GM18507 (cell line): ENCODE measurements at regions not wholly inside any gene's neighbourhood (a gene's known extent, or its start where the extent isn't known, plus 50 kb on each side); places are given as distances from the start of the nearest gene placed in this dataset.

Experiments used
- DNase-seq: peaks from one replicate; pipeline ENCODE4 v3.0.0; 2011; ENCODE audit warnings: low read depth; ENCODE audit not compliant: insufficient read length; ENCODE audit errors: extremely low spot score
- FAIRE-seq: peaks from 2 replicates; lab custom pipeline; 2011; peaks lifted over from hg19 to GRCh38; lab: Jason Lieb, UNC

GRCh38 chr14:101037021-101037817 lies 133.7 kb upstream of the RTL1 start:
- FAIRE-seq: no peak
- DNase-seq: no peak

- no peak for FAIRE-seq
- DNase-seq: no peak
These were observed 135.7 kb upstream of the RTL1 start for GRCh38 chr14:101039031-101039754.

GRCh38 chr14:101039755-101040138 lies 136.2 kb upstream of the RTL1 start:
- no peak for DNase-seq
- no peak for FAIRE-seq

GRCh38 chr14:101040538-101041442 lies 137.3 kb upstream of the RTL1 start:
- FAIRE-seq (no peak), DNase-seq (no peak)

- DNase-seq (no peak), FAIRE-seq (no peak)
These were observed 140.4 kb upstream of the RTL1 start for GRCh38 chr14:101043891-101044290.

GRCh38 chr14:101044741-101045140 lies 141.2 kb upstream of the RTL1 start:
- DNase-seq (no peak), FAIRE-seq (no peak)

- FAIRE-seq: no peak
- DNase-seq: no peak
These were observed 142.0 kb upstream of the RTL1 start for GRCh38 chr14:101045511-101045910.

GRCh38 chr14:101046071-101046470 lies 142.5 kb upstream of the RTL1 start:
- no peak for FAIRE-seq

GRCh38 chr14:101047326-101047725 lies 143.8 kb upstream of the RTL1 start:
- FAIRE-seq: no peak

More at GRCh38 chr14:101046071-101046470, 142.5 kb upstream of the RTL1 start:
- no peak for DNase-seq

GRCh38 chr14:101048766-101049165 lies 145.2 kb upstream of the RTL1 start:
- no peak for FAIRE-seq
- DNase-seq: no peak

More at GRCh38 chr14:101047326-101047725, 143.8 kb upstream of the RTL1 start:
- DNase-seq: no peak

- DNase-seq (no peak), FAIRE-seq (no peak)
These were observed 146.0 kb upstream of the RTL1 start for GRCh38 chr14:101049511-101049910.

- FAIRE-seq (no peak), DNase-seq (no peak)
These were observed 146.4 kb upstream of the RTL1 start for GRCh38 chr14:101049942-101050341.

GRCh38 chr14:101050901-101051490 lies 147.5 kb upstream of the RTL1 start:
- FAIRE-seq (no peak), DNase-seq (no peak)

GRCh38 chr14:101054671-101055070 lies 151.1 kb upstream of the RTL1 start:
- FAIRE-seq: no peak
- no peak for DNase-seq

GRCh38 chr14:101055106-101055662 lies 151.7 kb upstream of the RTL1 start:
- FAIRE-seq: no peak
- DNase-seq: no peak

- DNase-seq: no peak
- FAIRE-seq: no peak
These were observed 152.4 kb upstream of the RTL1 start for GRCh38 chr14:101055776-101056374.

GRCh38 chr14:101056446-101056845 lies 152.9 kb upstream of the RTL1 start:
- no peak for FAIRE-seq
- DNase-seq: no peak

- FAIRE-seq: no peak
- DNase-seq: no peak
These were observed 153.9 kb upstream of the RTL1 start for GRCh38 chr14:101057394-101057793.

GRCh38 chr14:101058571-101058970 lies 155.0 kb upstream of the RTL1 start:
- DNase-seq (no peak), FAIRE-seq (no peak)
